C4-2B (cell line): ENCODE measurements at regions not wholly inside any gene's neighbourhood (a gene's known extent, or its start where the extent isn't known, plus 50 kb on each side); places are given as distances from the start of the nearest gene placed in this dataset.

Source experiments
- CTCF ChIP-seq: fragments of 450-650 bp; conservative IDR thresholded peaks from 2 replicates; pipeline ENCODE4 v1.5.1; 2017; ENCODE audit warnings: mild to moderate bottlenecking
- ZFX ChIP-seq: fragments of 450-650 bp; IDR thresholded peaks from 2 replicates; pipeline ENCODE4 v1.6.1; 2017

GRCh38 chr6:95439741-95440140 is 137.6 kb upstream of the MANEA start:
- no peak for TF ChIP-seq CTCF
- no peak for TF ChIP-seq ZFX
